ENCODE measurements at regions not wholly inside any gene's neighbourhood (a gene's known extent, or its start where the extent isn't known, plus 50 kb on each side); places are given as distances from the start of the nearest gene placed in this dataset.

DNA sequence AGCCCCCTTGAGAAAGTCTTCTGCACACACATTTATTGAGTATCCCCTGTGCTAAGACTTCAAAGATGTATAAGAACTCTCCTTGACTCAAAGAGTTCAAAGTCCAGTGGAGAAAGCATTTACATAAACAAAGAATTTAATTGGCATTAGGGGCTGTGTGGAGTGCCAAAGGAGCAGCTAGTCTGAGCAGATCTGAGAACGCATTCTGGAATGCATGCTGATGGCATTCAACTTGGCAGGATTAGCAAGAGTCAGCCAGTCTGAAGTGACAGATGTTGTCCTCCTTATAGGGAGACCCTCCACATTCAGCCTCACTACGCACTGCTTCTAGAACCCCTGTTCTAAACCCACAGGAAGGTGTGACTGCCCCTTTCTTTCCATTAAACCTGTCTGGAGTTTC lies 191.5 kb downstream of the RAD51AP2 start:
- TF ChIP-seq, protein P1, sequence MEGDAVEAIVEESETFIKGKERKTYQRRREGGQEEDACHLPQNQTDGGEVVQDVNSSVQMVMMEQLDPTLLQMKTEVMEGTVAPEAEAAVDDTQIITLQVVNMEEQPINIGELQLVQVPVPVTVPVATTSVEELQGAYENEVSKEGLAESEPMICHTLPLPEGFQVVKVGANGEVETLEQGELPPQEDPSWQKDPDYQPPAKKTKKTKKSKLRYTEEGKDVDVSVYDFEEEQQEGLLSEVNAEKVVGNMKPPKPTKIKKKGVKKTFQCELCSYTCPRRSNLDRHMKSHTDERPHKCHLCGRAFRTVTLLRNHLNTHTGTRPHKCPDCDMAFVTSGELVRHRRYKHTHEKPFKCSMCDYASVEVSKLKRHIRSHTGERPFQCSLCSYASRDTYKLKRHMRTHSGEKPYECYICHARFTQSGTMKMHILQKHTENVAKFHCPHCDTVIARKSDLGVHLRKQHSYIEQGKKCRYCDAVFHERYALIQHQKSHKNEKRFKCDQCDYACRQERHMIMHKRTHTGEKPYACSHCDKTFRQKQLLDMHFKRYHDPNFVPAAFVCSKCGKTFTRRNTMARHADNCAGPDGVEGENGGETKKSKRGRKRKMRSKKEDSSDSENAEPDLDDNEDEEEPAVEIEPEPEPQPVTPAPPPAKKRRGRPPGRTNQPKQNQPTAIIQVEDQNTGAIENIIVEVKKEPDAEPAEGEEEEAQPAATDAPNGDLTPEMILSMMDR (IDR thresholded peaks at IDR 0.05): no peak
- no peak for TF ChIP-seq EZH2 (IDR thresholded peaks at IDR 0.05)

Data from neural progenitor cell (in vitro differentiated cells).